Endometrium (tissue), 2 donors: ENCODE measurements at regions not wholly inside any gene's neighbourhood (a gene's known extent, or its start where the extent isn't known, plus 50 kb on each side); places are given as distances from the start of the nearest gene placed in this dataset.
"Not testable (repeated sequence)": the region's sequence is repeated elsewhere in the genome, so short reads cannot be mapped to it uniquely, and the experiment has no call there.

ENCODE experiments used
- FAIRE-seq: peaks from 2 replicates; lab custom pipeline; 2012; peaks lifted over from hg19 to GRCh38; lab: Jason Lieb, UNC
- donor health status: control.
- donor health status: control.

- no peak for FAIRE-seq
Observed at GRCh38 chrX:139475432-139475831, 55.1 kb upstream of the F9 start.

GRCh38 chrX:139461945-139462344 is 68.6 kb upstream of the F9 start:
- FAIRE-seq, result not testable (repeated sequence)

DNA sequence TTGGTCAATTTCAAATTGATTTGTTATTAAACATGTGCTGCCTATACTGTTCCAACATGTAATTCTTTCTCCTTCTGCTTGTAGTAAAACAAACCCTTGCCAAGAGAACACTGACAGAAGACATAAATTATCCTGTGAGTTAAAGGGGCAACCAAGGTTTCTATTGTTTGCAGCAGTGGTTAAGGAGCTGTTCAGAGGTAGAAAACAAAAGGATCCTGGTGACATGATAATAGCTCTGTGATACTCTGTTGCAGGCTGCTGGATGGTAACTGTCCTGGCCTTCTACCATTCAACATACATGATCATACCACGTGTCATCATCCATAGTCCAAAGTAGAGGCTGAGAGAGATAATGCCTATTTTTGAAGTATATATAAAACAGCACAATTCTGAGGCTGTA is 75.8 kb upstream of the F9 start:
- FAIRE-seq, result no peak

DNA sequence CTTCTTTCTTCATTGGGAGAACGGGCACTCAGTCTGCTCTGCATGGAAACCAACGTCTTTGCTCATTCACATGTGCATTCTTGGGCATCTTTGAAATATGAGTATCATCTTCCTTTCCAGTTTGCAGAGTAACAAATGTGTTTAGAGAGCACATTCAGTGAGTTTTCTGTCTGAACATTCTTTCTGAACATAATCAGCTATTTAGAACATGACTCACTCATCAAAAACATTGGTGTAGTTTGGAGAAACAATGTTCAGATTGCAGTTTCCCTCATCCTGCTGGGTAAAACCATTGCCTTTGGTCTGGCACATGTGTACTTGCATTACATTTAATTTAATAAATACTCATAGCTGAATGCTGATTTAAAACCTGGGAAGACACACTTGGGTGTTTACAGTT is 81.5 kb upstream of the F9 start:
- no peak for FAIRE-seq

- no peak for FAIRE-seq
Observed at GRCh38 chrX:139446832-139447231, 83.7 kb upstream of the F9 start.

GRCh38 chrX:139429913-139430312 is 100.6 kb upstream of the F9 start:
- FAIRE-seq, result no peak

- FAIRE-seq, result no peak
Observed at GRCh38 chrX:139423186-139423585, 107.4 kb upstream of the F9 start.

DNA sequence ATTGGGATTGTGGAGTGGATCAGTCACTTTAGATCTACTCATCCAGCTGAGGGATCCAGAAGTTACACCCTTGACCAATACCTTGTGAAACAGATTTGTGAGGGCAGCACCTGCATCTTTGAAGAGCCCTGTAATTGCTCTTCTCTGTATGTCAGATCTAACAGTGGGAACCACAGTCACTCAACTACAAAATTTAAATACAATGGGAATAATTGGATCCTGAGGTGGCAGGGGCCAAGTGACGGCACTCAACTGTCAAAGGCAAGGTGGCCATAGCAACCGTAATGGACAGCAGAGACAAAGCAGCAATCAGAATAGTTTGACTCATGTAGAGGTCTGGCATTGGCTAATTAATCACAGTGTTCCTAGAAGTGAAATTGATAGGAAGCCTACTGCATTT is 132.3 kb upstream of the F9 start:
- FAIRE-seq, result not testable (repeated sequence)

DNA sequence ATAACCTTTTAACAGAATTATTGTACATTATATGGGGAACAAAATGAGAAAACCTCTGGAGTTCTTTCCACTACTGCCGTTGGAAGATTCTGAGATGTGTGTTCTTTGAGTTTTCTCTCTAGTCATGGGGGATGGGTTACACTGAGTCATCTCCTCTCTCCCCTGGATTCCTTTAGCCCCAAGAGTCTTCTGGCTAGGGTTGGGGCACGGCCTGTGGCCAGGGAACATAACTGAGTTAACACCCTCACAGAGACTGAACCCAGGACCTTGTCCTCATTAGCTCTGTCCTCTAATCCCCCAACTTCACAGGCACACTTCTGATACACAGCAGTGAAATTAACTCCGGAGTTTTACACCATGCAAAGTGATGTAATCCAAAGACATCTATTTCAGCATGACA is 142.3 kb upstream of the F9 start:
- no peak for FAIRE-seq

DNA sequence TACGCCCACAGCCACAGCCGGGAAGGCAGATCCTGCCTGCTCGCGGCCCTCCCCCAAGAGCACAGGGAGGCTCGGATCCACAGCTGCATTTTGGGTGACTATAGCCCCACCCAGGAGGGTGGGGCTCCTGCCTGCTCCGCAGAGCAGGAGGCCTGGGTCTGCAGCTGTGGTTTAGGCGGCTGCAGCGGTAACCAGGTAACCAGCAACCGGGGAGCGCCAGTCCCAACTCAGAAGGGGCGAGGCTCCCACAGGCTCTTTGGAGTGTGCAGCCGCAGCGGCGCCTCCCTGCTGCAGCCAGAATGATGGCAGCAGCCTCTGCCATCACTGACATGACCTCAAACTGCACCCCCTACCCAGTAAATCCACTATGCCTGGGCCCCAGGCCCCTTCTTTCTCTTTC is 148.0 kb upstream of the F9 start:
- no peak for FAIRE-seq

DNA sequence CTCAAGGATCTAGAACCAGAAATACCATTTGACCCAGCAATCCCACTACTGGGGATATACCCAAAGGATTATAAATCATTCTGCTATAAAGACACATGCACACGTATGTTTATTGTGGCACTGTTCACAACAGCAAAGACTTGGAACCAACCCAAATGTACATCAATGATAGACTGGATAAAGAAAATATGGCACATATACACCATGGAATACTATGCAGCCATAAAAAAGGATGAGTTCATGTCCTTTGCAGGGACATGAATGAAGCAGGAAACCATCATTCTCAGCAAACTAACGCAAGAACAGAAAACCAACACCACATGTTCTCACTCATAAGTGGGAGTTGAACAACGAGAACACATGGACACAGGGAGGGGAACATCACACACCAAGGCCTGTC is 154.0 kb upstream of the F9 start:
- FAIRE-seq, result not testable (repeated sequence)

GRCh38 chrX:139360356-139360755 is 170.2 kb upstream of the F9 start:
- FAIRE-seq, result peak; percentile 70

GRCh38 chrX:139342594-139342991 is 187.9 kb upstream of the F9 start:
- FAIRE-seq, result not testable (repeated sequence)

DNA sequence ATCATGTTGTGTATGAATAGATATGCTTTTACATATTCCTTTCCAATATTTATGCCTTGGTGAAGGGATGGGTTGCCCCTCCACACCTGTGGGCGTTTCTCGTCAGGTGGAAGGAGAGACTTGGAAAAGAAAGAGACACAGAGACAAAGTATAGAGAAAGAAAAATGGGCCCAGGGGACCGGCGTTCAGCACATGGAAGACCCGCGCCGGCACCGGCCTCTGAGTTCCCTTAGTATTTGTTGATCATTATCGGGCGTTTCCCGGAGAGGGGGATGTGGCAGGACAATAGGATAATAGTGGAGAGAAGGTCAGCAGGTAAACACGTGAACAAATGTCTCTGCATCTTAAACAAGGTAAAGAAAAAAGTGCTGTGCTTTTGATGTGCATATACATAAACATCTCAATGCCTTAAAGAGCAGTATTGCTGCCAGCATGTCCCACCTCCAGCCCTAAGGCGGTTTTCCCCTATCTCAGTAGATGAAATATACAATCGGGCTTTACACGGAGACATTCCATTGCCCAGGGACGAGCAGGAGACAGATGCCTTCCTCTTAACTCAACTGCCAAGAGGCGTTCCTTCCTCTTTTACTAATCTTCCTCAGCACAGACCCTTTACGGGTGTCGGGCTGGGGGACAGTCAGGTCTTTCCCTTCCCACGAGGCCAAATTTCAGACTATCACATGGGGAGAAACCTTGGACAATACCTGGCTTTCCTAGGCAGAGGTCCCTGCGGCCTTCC is 188.5 kb upstream of the F9 start:
- not testable (repeated sequence) for FAIRE-seq

DNA sequence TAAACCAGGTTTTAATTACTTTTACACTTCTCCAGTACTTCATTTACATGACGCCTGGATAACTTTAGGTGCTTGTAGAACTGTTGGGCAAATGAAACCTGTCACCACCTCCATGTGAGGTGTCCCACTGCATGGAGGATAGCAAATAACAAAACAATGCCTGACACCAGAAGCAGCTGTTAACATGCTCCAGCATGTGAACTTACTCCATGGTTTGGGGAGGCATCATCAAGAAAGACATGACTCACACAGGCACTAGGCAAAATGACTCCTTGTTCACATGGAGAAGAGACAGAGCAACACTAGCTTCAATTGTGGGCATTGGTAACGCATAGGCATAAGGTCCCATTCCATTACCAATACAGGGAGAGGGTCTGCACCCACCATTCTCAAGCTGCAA is 198.1 kb upstream of the F9 start:
- no peak for FAIRE-seq

DNA sequence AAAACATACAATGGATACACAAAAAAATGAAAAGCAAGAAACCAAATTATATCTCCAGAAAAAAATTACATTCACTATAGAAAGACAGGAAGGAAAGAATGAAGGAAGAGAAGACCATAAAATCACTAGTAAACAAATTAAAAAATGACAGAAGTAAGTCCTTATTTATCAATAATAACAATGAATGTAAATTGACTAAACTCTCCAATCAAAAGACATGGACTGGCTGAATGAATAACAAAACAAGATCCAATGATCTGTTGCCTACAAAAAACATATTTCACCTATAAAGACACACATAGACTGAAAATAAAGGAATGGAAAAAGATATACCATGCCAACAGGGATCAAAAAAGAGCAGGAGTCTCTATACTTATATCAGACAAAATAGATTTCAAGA is 203.2 kb upstream of the F9 start:
- FAIRE-seq, result no peak

- FAIRE-seq, result no peak
Observed at GRCh38 chrX:139324756-139325155, 205.8 kb upstream of the F9 start.

GRCh38 chrX:139320661-139321354 is 209.7 kb upstream of the F9 start:
- not testable (repeated sequence) for FAIRE-seq

GRCh38 chrX:139306675-139307074 is 223.9 kb upstream of the F9 start:
- not testable (repeated sequence) for FAIRE-seq

DNA sequence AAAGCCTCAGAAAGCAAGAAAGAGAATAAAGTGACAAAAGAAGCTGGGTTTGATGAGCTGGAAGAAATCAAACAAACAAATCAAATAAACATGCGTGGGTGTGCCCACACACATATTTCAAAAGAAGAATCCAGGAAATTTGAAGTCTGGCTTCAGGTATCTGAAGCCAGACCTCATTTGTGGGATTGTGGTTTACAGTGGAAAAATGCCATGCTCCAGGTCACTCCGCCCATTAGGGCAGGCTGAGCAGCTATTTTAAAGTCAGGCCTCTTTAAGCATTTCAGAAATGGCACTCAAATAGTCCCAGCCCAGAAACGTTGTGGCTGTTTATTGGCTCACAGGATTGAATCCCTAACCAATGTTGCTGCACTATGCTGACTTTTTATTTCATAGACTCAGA is 226.1 kb upstream of the F9 start:
- FAIRE-seq, result no peak

DNA sequence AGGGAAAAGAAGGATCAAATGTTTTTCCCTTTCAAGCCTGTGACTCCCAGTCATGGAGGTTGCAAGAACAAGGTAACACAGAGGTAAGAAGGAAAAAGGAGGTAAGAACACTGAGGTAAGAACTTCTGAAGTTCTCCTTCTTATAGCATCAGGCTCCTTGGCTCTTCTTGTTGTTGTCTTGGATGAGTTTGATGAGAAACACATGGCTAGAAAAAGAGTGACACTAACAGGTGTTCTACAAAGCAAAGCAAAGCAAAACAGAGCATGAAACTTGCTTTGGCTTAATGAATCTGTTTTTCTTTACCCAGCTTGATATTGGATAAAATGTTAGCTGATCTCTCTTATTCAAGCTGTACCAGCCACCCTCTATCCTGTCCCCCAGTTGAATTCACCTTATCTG is 231.2 kb upstream of the F9 start:
- no peak for FAIRE-seq

- FAIRE-seq, result no peak
Observed at GRCh38 chrX:139298437-139298836, 232.1 kb upstream of the F9 start.

DNA sequence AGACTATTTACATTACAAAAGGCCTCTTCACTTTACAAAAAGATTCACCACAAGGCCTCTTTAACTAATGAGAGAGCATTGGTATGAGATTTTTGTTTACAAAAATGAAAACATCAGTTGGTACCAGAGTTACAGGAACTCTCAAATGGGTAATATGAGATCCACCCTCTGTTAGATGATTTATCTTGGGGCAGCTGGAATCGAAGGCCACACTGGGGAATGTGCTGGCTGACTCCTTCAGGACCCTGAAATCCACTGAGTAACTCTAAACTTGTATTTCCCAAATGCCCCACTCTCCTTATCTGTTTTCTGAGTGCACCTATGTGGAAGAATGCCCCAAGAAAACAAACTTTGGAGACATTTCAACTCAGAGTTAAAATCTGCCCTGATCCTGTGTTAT is 232.9 kb upstream of the F9 start:
- no peak for FAIRE-seq

- FAIRE-seq, result no peak
Observed at GRCh38 chrX:139293991-139294390, 236.5 kb upstream of the F9 start.
